Activated T-helper 2 cell treated with anti-CD3 and anti-CD28 coated beads, Interferon-gamma antibody, Interleukin-2, Interleukin-4, amounts not matched to agents 10 μg/mL and 5 μg/mL and 100 μg/mL, durations not matched to agents 14 hours and 24 hours and 36 hours (primary cell): ENCODE measurements at regions not wholly inside any gene's neighbourhood (a gene's known extent, or its start where the extent isn't known, plus 50 kb on each side); places are given as distances from the start of the nearest gene placed in this dataset.
"Not testable (repeated sequence)": the region's sequence is repeated elsewhere in the genome, so short reads cannot be mapped to it uniquely, and the experiment has no call there.

ENCODE experiments used
- DNase-seq: peaks from one replicate; pipeline ENCODE4 v3.0.0; 2021; ENCODE audit warnings: low spot score
- H3K27ac Mint-ChIP-seq: one replicate; pipeline ENCODE4 v1.8.0; 2021; ENCODE audit warnings: mixed read lengths
- H3K27me3 Mint-ChIP-seq: one replicate; pipeline ENCODE4 v1.8.0; 2021; ENCODE audit warnings: low read depth, mixed read lengths
- H3K36me3 Mint-ChIP-seq: one replicate; pipeline ENCODE4 v1.8.0; 2021; ENCODE audit warnings: low read depth, mixed read lengths
- H3K4me1 Mint-ChIP-seq: one replicate; pipeline ENCODE4 v1.8.0; 2021; ENCODE audit warnings: low read depth, mixed read lengths
- H3K4me3 Mint-ChIP-seq: one replicate; pipeline ENCODE4 v1.8.0; 2021; ENCODE audit warnings: low read depth, mild to moderate bottlenecking, moderate library complexity, mixed read lengths
- H3K9me3 Mint-ChIP-seq: one replicate; pipeline ENCODE4 v1.8.0; 2021; ENCODE audit warnings: mixed read lengths
- intact Hi-C: fragments of 100-400 bp; cut with micrococcal nuclease; formaldehyde crosslinking; loops from one replicate; pipeline ENCODE4 v1.15.1; 2023

DNA sequence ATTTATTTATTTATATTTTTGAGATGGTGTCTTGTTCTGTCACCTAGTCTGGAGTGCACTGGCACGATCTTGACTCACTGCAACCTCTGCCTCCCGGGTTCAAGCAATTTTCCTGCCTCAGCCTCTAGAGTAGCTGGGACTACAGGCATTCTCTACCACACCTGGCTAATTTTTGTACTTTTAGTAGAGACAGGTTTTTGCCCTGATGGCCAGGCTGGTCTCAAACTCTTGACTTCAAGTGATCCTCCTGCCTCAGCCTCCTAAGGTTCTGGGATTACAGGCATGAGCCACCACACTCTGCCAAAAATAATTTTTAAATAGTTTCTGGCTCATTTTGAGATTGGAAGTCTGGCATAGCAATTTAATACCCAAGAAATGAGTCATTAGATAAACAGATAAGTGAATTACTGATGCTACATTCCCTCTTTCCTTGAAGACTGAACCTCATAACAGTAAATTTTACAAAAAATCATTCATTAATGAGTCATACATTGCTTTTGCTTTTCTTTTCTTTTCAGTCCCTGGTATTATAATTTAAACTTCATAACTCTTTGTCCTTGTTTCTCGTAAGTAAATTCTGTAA lies 881.6 kb upstream of the PIK3C3 start:
- Mint-ChIP-seq H3K4me3 (no peak overlapping the region), H3K4me1 (no peaks in the 10 kb centered on the region), H3K27ac (no peak overlapping the region), H3K36me3 (no peaks in the 10 kb centered on the region), H3K27me3 (no peaks in the 10 kb centered on the region), H3K9me3 (peaks cover 29% of the 10 kb centered on the region)
- no peak for DNase-seq
- intact Hi-C loops, result no loop called here

GRCh38 chr18:41072946-41073345 lies 882.1 kb upstream of the PIK3C3 start:
- H3K4me1 Mint-ChIP-seq, result no peaks in the 10 kb centered on the region
- peaks cover 24% of the 10 kb centered on the region for H3K9me3 Mint-ChIP-seq
- H3K4me3 Mint-ChIP-seq, result no peak overlapping the region
- H3K27me3 Mint-ChIP-seq, result no peaks in the 10 kb centered on the region
- DNase-seq, result no peak
- no peak overlapping the region for H3K27ac Mint-ChIP-seq
- intact Hi-C loops, result no loop called here
- H3K36me3 Mint-ChIP-seq, result no peaks in the 10 kb centered on the region

DNA sequence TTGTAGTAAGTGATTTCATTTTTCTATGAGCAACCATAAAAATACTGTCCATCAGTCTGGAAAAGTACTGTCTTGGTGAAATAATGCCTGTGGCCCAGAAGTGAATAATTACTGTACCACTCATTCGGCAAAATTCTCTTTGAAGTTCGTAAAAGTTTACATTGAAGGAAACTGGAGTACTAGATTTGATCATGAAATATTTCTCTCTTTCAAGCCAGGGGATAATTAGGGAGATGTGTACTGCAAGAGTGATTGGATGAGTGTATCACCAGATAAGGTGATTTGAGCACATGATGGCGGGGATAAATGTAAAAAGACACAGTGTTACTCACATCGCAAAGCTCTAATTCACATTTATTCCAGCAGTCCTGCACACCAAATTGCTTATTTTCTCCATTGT lies 883.2 kb upstream of the PIK3C3 start:
- Mint-ChIP-seq H3K4me1 (no peaks in the 10 kb centered on the region), H3K36me3 (no peaks in the 10 kb centered on the region), H3K27ac (no peak overlapping the region), H3K9me3 (peaks cover 18% of the 10 kb centered on the region), H3K4me3 (no peak overlapping the region), H3K27me3 (no peaks in the 10 kb centered on the region)
- no peak for DNase-seq
- intact Hi-C loops, result no loop called here

DNA sequence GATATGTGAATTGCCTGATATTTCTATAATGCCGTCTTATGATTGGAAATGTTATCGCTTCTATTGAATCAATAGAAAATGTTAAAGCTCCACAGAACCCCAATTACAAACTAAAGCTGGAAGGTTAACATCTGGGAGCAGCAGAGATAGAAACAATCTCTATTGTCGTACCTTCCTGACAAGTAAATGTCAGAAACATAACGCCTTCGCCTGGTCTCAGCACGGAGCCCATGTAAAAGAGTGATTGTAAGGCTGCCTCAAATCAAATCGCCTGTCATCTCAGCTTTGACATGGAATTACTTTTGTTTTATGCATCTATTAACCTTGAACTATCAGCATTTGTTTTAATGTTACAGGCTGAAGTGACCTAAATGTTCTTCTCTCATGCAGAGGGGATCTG lies 885.9 kb upstream of the PIK3C3 start:
- Mint-ChIP-seq H3K36me3 (no peaks in the 10 kb centered on the region), H3K27me3 (no peaks in the 10 kb centered on the region), H3K4me3 (no peak overlapping the region), H3K4me1 (no peaks in the 10 kb centered on the region), H3K9me3 (peaks cover 19% of the 10 kb centered on the region), H3K27ac (no peak overlapping the region)
- intact Hi-C loops, result no loop called here
- no peak for DNase-seq

DNA sequence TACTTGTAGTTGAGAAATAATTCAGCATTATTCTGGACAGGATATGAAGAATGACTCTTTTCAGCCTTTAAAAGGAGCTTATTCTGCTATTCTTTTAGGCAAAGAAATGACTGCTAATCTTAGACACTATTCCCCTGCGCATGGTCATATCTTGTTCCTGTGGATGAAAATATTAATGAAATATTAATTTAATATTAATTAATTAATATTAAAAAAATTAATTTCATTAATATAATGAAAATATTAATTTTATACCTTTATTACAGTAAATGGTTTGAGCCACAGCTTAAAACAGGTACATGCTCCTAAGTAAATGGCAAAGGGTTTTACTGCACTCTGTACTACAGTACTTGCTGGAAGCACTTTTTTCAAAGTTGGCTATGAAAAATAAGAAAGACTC lies 890.1 kb upstream of the PIK3C3 start:
- Mint-ChIP-seq H3K27me3 (no peaks in the 10 kb centered on the region), H3K9me3 (peaks cover 12% of the 10 kb centered on the region), H3K4me1 (no peaks in the 10 kb centered on the region), H3K4me3 (no peak overlapping the region), H3K27ac (no peak overlapping the region), H3K36me3 (no peaks in the 10 kb centered on the region)
- intact Hi-C loops, result no loop called here
- no peak for DNase-seq

DNA sequence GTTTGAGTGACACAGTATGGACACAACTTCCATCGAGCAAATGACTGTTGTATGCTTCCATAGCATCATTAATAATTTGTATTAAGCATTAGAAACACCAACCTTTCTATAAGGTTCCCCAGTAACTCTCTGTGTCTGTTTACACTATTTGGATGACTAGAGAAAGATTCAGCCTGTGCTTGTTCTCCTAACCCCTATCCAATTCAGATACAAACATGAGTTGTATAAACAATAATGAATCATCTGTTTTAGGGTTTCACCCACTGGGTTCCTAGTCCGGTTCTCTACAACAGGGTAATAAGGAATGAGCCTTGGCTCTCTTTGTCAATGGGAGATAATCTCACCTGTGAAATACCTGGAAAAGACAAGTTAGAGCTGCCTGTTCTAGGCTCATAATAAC lies 894.1 kb upstream of the PIK3C3 start:
- peaks cover 22% of the 10 kb centered on the region for H3K9me3 Mint-ChIP-seq
- H3K4me1 Mint-ChIP-seq, result no peaks in the 10 kb centered on the region
- intact Hi-C loops, result no loop called here
- no peaks in the 10 kb centered on the region for H3K36me3 Mint-ChIP-seq
- no peaks in the 10 kb centered on the region for H3K27me3 Mint-ChIP-seq
- H3K4me3 Mint-ChIP-seq, result no peak overlapping the region
- no peak overlapping the region for H3K27ac Mint-ChIP-seq
- DNase-seq, result no peak

- Mint-ChIP-seq H3K9me3 (peaks cover 24% of the 10 kb centered on the region), H3K27me3 (no peaks in the 10 kb centered on the region), H3K36me3 (no peaks in the 10 kb centered on the region), H3K4me3 (no peak overlapping the region), H3K27ac (no peak overlapping the region), H3K4me1 (no peaks in the 10 kb centered on the region)
- intact Hi-C loops, result no loop called here
- no peak for DNase-seq
Observed at GRCh38 chr18:41059126-41059415, 896.0 kb upstream of the PIK3C3 start.

GRCh38 chr18:41058351-41059125 lies 896.5 kb upstream of the PIK3C3 start:
- Mint-ChIP-seq H3K4me1 (no peaks in the 10 kb centered on the region), H3K9me3 (peaks cover 28% of the 10 kb centered on the region), H3K27ac (no peak overlapping the region), H3K27me3 (no peaks in the 10 kb centered on the region), H3K4me3 (no peak overlapping the region), H3K36me3 (no peaks in the 10 kb centered on the region)
- intact Hi-C loops, result no loop called here
- no peak for DNase-seq

DNA sequence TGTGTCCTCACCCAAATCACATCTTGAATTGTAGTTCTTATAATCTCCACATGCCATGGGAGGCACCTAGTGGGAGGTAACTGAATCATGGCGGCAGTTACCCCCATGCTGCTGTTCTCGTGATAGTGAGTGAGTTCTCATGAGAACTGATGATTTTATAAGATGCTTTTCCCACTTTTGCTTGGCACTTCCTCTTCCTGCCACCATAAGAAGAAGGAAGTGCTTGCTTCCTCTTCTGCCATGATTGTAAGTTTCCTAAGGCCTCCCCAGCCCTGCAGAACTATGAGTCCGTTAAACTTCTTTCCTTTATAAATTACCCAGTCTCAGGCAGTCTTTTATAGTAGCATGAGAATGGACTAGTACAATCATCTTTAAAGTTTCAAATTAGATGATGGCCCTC lies 902.4 kb upstream of the PIK3C3 start:
- Mint-ChIP-seq H3K9me3 (peaks cover 28% of the 10 kb centered on the region), H3K27ac (no peak overlapping the region), H3K36me3 (no peaks in the 10 kb centered on the region), H3K4me3 (no peak overlapping the region), H3K4me1 (no peaks in the 10 kb centered on the region), H3K27me3 (no peaks in the 10 kb centered on the region)
- no peak for DNase-seq
- intact Hi-C loops, result no loop called here

DNA sequence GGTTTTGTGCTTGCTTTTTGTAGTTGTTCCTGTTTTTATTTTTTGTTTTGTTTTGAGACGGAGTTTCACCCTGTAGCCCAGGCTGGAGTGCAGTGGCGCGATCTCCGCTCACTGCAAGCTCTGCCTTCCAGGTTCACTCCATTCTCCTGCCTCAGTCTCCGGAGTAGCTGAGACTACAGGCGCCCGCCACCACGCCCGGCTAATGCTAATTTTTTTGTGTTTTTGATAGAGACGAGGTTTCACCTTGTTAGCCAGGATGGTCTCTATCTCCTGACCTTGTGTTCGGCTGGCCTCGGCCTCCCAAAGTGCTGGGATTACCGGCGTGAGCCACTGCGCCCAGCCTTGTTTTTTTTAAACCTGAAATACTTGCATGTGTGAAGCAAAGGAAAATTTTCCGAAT lies 908.8 kb upstream of the PIK3C3 start:
- H3K27me3 Mint-ChIP-seq, H3K4me1 Mint-ChIP-seq, H3K27ac Mint-ChIP-seq, H3K36me3 Mint-ChIP-seq, DNase-seq, intact Hi-C loops, H3K4me3 Mint-ChIP-seq: not testable (repeated sequence)
- H3K9me3 Mint-ChIP-seq, result peaks cover 21% of the 10 kb centered on the region

DNA sequence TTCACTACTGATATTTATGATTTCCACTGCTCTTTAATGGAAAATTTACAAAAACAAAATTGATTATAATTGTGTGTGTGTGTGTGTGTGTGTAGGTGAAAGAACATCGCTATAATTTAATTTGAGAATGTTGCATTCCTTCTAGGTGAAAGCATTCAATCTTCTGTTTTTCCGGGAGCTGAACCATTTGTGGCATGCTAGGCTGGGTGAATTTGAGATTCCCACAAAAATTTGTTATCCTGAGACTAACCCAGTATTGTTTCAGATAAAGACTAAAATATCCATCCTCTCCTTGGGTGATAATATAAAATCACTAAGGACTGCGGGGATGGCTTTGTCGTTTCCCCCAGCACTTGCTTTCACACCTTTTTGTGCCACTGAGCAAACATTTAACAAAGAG lies 911.2 kb upstream of the PIK3C3 start:
- no peak overlapping the region for H3K27ac Mint-ChIP-seq
- H3K36me3 Mint-ChIP-seq, result no peaks in the 10 kb centered on the region
- H3K4me1 Mint-ChIP-seq, result no peaks in the 10 kb centered on the region
- intact Hi-C loops, result no loop called here
- no peaks in the 10 kb centered on the region for H3K27me3 Mint-ChIP-seq
- no peak for DNase-seq
- H3K9me3 Mint-ChIP-seq, result peaks cover 14% of the 10 kb centered on the region
- H3K4me3 Mint-ChIP-seq, result no peak overlapping the region

DNA sequence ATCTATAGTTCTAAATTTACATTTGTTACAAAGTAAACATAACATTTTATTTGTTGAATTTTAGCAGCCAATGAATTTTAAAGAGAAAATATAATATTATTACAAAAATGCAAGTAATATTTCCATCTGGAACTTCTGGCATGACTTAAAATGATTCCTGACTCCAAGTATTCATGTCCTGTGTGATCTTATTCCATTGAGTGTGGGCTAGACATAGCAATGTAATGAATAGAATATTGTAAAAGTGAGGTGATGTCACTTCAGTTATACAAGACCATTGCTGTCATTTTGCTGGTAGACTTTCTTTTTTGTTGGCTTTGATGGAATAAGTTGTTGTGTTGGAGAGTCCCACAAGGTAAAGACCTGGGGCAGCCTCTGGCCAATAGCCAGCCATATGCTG lies 912.2 kb upstream of the PIK3C3 start:
- intact Hi-C loops, result no loop called here
- Mint-ChIP-seq H3K9me3 (peaks cover 14% of the 10 kb centered on the region), H3K4me3 (no peak overlapping the region)

GRCh38 chr18:41038071-41038470 lies 917.0 kb upstream of the PIK3C3 start:
- no peaks in the 10 kb centered on the region for H3K27me3 Mint-ChIP-seq
- H3K27ac Mint-ChIP-seq, result no peak overlapping the region
- H3K9me3 Mint-ChIP-seq, result peaks cover 25% of the 10 kb centered on the region
- intact Hi-C loops, result no loop called here
- no peak for DNase-seq
- H3K36me3 Mint-ChIP-seq, result no peaks in the 10 kb centered on the region
- H3K4me1 Mint-ChIP-seq, result no peaks in the 10 kb centered on the region
- H3K4me3 Mint-ChIP-seq, result no peak overlapping the region

More for the DNA sequence above, 912.2 kb upstream of the PIK3C3 start:
- H3K27ac Mint-ChIP-seq, result no peak overlapping the region
- DNase-seq, result no peak
- no peaks in the 10 kb centered on the region for H3K4me1 Mint-ChIP-seq
- H3K27me3 Mint-ChIP-seq, result no peaks in the 10 kb centered on the region
- H3K36me3 Mint-ChIP-seq, result no peaks in the 10 kb centered on the region

GRCh38 chr18:41036346-41036745 lies 918.7 kb upstream of the PIK3C3 start:
- no peak for DNase-seq
- intact Hi-C loops, result no loop called here
- peaks cover 26% of the 10 kb centered on the region for H3K9me3 Mint-ChIP-seq
- no peak overlapping the region for H3K4me3 Mint-ChIP-seq
- no peaks in the 10 kb centered on the region for H3K27me3 Mint-ChIP-seq
- H3K4me1 Mint-ChIP-seq, result no peaks in the 10 kb centered on the region
- H3K27ac Mint-ChIP-seq, result no peak overlapping the region
- no peaks in the 10 kb centered on the region for H3K36me3 Mint-ChIP-seq
